ENCODE measurements at regions not wholly inside any gene's neighbourhood (a gene's known extent, or its start where the extent isn't known, plus 50 kb on each side); places are given as distances from the start of the nearest gene placed in this dataset.

DNA sequence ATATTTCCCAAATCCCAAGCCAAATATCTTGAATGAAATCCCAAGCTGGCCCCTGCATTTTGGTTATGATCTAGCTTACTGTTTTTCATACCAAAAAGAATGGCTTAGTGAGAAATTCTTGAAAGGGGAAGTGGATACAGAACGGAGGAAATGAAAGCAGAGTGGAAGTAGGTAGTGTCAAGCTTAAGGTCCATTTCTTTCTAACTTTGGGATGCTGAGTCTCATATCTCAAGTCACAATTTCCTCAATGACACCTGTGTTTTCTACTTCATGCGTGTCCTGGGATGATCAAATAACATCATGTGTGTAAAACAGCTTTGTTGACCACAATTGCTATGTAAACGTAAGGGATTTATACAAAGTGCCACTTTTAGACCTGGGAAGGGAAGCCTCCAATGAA is 238.8 kb upstream of the SLC35B3 start:
- TF ChIP-seq FOXM1 (IDR thresholded peaks at IDR 0.05; ENCODE audit: borderline replicate concordance, low read depth): no peak
- TF ChIP-seq TAF1 (IDR thresholded peaks at IDR 0.05; ENCODE audit: low read depth): no peak

DNA sequence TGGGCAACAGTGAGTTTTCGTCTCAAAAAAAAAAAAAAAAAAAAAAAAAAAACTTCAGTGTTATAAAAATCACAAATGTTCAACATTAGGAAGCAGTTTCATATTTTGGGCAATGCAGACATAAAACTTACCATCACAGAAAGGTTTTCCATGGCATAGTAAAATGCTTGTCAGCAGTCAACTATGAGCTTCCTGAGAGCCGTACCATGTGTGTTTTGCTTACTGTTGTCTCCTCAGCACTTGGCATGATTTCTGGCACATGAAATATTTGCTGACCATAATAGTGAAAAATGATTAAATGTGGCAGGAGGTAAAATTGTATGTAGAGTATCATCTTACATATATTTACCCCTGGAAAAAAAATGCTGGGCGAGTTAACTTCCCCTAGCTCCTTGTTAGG is 237.5 kb upstream of the SLC35B3 start:
- TF ChIP-seq EP300 (IDR thresholded peaks at IDR 0.05; ENCODE audit: borderline replicate concordance) (no peak), TAF1 (IDR thresholded peaks at IDR 0.05; ENCODE audit: low read depth) (no peak), TEAD4 (IDR thresholded peaks at IDR 0.05) (no peak), ZBTB7A (IDR thresholded peaks at IDR 0.05; ENCODE audit: low read depth) (no peak)

DNA sequence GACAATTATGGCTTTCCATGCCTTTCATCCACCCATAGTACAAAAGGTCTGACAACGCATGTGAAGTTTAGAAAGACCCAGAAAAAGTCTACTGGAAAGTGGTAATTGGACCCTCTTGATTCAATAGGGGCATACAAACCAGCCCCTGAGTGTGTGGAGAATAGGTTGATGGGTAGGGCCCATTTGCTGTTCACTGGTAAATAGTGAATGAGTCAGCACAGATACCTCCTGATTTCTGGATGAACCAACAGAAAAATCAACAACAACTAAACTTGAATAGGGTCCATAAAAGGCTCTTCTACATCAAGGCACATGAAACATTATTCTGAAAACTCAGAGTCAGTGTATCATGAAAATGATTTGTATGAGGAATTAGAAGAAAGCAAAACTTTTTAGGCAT is 235.4 kb upstream of the SLC35B3 start:
- TF ChIP-seq EP300 (IDR thresholded peaks at IDR 0.05; ENCODE audit: borderline replicate concordance): no peak
- TF ChIP-seq TCF12 (IDR thresholded peaks at IDR 0.05; ENCODE audit: low read depth): no peak
- TF ChIP-seq EGR1 (IDR thresholded peaks at IDR 0.05): no peak
- no peak for TF ChIP-seq YY1 (IDR thresholded peaks at IDR 0.05; ENCODE audit: low read depth)
- TF ChIP-seq MAX (IDR thresholded peaks at IDR 0.05): no peak
- TF ChIP-seq CEBPB (IDR thresholded peaks at IDR 0.05): no peak
- TF ChIP-seq TAF1 (IDR thresholded peaks at IDR 0.05; ENCODE audit: low read depth): no peak
- no peak for TF ChIP-seq REST (IDR thresholded peaks at IDR 0.05; ENCODE audit: low read depth)
- TF ChIP-seq TEAD4 (IDR thresholded peaks at IDR 0.05): no peak
- TF ChIP-seq CREB1 (IDR thresholded peaks at IDR 0.05; ENCODE audit: low read depth): no peak
- no peak for TF ChIP-seq FOXM1 (IDR thresholded peaks at IDR 0.05; ENCODE audit: borderline replicate concordance, low read depth)
- no peak for TF ChIP-seq NFIC (IDR thresholded peaks at IDR 0.05)
- no peak for TF ChIP-seq ZBTB7A (IDR thresholded peaks at IDR 0.05; ENCODE audit: low read depth)
- no peak for TF ChIP-seq USF1 (IDR thresholded peaks at IDR 0.05)
- no peak for TF ChIP-seq RAD21 (IDR thresholded peaks at IDR 0.05; ENCODE audit: low read depth)

DNA sequence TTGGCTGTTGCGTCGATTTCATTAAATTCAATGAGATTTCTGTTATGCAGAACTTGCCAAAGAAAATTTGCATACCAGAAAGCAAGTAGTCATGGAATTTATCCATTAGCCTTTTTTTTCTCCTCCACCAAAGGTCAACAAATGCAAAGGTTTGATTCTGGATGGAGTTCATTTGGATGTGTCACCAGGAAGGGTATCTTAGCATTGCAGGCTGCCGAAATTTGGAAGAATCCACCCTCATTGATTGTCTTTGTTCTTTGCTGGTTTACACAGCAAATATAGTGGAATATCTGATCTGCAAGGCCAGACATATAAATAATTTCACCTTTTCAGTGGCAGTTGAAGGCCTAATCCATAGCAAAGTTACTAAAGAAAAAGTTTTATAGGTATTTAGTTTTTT is 229.4 kb upstream of the SLC35B3 start:
- no peak for TF ChIP-seq ZBTB7A (IDR thresholded peaks at IDR 0.05; ENCODE audit: low read depth)
- no peak for TF ChIP-seq MAX (IDR thresholded peaks at IDR 0.05)

DNA sequence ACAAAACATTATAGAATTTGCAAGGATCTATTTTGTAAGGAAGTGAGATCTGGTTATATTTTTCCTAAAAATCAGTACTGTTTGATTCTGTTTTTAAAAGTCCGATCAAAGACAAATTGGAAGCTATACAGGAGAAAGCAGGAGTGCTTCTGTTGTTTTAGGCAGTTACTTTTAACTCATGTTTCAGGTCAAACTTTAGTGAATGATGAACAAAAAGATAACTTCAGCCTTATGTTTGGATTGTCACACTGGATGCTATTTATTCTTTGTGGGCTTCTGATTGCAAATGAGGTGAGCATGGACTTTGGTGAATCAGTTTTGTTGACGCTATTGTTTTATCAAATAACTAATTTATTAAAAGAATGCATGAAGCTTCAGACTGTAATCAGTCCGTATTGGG is 228.7 kb upstream of the SLC35B3 start:
- TF ChIP-seq NFIC (IDR thresholded peaks at IDR 0.05) (no peak), FOXM1 (IDR thresholded peaks at IDR 0.05; ENCODE audit: borderline replicate concordance, low read depth) (no peak), YY1 (IDR thresholded peaks at IDR 0.05; ENCODE audit: low read depth) (no peak), MAX (IDR thresholded peaks at IDR 0.05) (no peak), TCF12 (IDR thresholded peaks at IDR 0.05; ENCODE audit: low read depth) (no peak), TEAD4 (IDR thresholded peaks at IDR 0.05) (no peak)

DNA sequence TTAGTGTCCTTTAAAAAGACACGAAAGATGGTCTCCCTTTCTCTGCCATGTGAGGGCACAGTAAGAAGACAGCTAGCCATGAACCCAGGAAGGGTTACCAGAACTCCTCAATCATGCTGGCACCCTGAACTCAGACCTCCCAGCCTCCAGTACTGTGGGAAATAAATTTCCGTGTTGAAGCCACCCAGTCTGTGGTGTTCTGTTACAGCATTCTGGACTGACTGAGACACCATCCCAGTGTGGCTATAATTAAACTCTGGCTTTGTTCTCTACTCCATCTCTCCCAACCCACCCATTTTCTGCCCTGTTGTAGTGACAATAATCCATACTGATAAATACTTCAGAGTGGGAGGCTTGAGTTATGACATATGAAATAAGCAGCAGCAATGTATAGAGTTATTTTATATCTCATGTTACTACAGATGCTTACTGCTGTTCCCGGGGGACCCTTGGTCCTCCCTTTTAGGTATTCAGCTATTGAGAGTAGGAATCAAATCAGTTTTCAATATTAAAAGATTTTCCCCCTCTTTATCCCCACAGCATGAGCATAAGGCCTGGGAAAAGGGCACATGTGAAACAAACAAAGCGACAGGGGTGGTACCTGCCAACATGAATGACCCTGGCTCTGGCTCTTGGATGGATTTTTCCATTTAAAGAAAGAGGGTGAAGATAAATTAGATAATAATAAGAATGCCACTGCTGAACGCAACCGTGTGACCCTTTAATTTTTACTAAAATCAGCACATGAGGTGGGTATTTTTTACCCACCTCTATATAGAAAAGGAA is 224.3 kb upstream of the SLC35B3 start:
- no peak for TF ChIP-seq TAF1 (IDR thresholded peaks at IDR 0.05; ENCODE audit: low read depth)
- no peak for TF ChIP-seq NFIC (IDR thresholded peaks at IDR 0.05)
- TF ChIP-seq YY1 (IDR thresholded peaks at IDR 0.05; ENCODE audit: low read depth): no peak
- no peak for TF ChIP-seq USF1 (IDR thresholded peaks at IDR 0.05)
- no peak for TF ChIP-seq FOXM1 (IDR thresholded peaks at IDR 0.05; ENCODE audit: borderline replicate concordance, low read depth)
- TF ChIP-seq EGR1 (IDR thresholded peaks at IDR 0.05): no peak
- TF ChIP-seq REST (IDR thresholded peaks at IDR 0.05; ENCODE audit: low read depth): no peak
- TF ChIP-seq TEAD4 (IDR thresholded peaks at IDR 0.05): no peak
- no peak for TF ChIP-seq EP300 (IDR thresholded peaks at IDR 0.05; ENCODE audit: borderline replicate concordance)
- no peak for TF ChIP-seq MAX (IDR thresholded peaks at IDR 0.05)
- TF ChIP-seq CEBPB (IDR thresholded peaks at IDR 0.05): no peak
- TF ChIP-seq TCF12 (IDR thresholded peaks at IDR 0.05; ENCODE audit: low read depth): no peak
- TF ChIP-seq ZBTB7A (IDR thresholded peaks at IDR 0.05; ENCODE audit: low read depth): no peak
- TF ChIP-seq RAD21 (IDR thresholded peaks at IDR 0.05; ENCODE audit: low read depth): no peak
- no peak for TF ChIP-seq CREB1 (IDR thresholded peaks at IDR 0.05; ENCODE audit: low read depth)

All from Ishikawa (cell line).